ENCODE measurements at regions not wholly inside any gene's neighbourhood (a gene's known extent, or its start where the extent isn't known, plus 50 kb on each side); places are given as distances from the start of the nearest gene placed in this dataset.

DNA sequence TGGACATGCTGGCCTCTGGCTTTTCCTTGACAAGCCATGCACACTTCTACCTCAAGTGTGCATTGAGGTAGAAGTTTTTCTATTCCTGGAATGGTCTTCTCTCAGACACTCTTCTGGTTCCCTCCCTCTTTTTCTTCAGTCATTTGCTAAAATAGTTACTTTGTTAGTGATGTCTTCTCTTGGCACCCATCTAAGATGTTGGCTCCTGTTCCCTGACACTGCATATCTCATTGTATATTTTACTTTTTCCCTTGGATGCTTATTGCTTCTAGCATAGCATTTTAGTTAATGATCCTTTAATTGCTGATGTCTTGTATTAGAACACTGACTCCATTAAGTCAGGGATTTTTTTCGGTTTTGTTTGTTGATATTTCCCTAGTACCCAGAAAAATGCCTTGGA is 758.7 kb upstream of the NRSN1 start:
- Mint-ChIP-seq H3K27me3 (ENCODE audit: insufficient read depth) (no peaks in the 10 kb centered on the region), H3K36me3 (ENCODE audit: low read depth) (no peaks in the 10 kb centered on the region), H3K4me1 (ENCODE audit: low read depth) (no peaks in the 10 kb centered on the region), H3K9me3 (peaks cover 17% of the 10 kb centered on the region), H3K4me3 (no peak overlapping the region), H3K27ac (no peak overlapping the region)
- intact Hi-C loops (cut with micrococcal nuclease), result no loop called here
- no peak for DNase-seq (ENCODE audit: low spot score)

DNA sequence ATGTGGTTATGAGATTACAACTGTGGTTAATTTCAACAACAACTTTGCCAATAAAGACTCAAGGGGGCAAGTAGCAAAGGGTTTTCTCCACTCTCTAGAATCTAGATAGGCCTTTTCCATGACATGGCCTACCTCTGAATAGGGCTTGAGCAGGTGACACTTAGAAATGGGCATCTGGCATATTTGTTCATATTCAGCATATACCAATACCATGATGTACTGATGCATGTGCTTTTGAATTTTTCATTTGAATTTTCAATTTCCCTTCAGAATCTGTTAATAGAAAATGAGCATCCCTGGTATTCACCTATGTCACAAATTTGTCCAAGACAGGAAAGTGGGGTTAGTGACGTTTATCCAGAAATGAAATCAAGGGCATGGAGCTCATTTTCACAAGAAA is 757.5 kb upstream of the NRSN1 start:
- Mint-ChIP-seq H3K9me3 (peaks cover 13% of the 10 kb centered on the region), H3K4me1 (ENCODE audit: low read depth) (no peaks in the 10 kb centered on the region), H3K4me3 (no peak overlapping the region), H3K36me3 (ENCODE audit: low read depth) (no peaks in the 10 kb centered on the region), H3K27ac (no peak overlapping the region), H3K27me3 (ENCODE audit: insufficient read depth) (no peaks in the 10 kb centered on the region)
- intact Hi-C loops (cut with micrococcal nuclease), result no loop called here
- no peak for DNase-seq (ENCODE audit: low spot score)

GRCh38 chr6:23370051-23370450 is 756.0 kb upstream of the NRSN1 start:
- intact Hi-C loops (cut with micrococcal nuclease), result no loop called here
- no peak for DNase-seq (ENCODE audit: low spot score)
- Mint-ChIP-seq H3K4me1 (ENCODE audit: low read depth) (no peaks in the 10 kb centered on the region), H3K4me3 (no peak overlapping the region), H3K36me3 (ENCODE audit: low read depth) (no peaks in the 10 kb centered on the region), H3K27me3 (ENCODE audit: insufficient read depth) (no peaks in the 10 kb centered on the region), H3K27ac (no peak overlapping the region), H3K9me3 (peaks cover 11% of the 10 kb centered on the region)

DNA sequence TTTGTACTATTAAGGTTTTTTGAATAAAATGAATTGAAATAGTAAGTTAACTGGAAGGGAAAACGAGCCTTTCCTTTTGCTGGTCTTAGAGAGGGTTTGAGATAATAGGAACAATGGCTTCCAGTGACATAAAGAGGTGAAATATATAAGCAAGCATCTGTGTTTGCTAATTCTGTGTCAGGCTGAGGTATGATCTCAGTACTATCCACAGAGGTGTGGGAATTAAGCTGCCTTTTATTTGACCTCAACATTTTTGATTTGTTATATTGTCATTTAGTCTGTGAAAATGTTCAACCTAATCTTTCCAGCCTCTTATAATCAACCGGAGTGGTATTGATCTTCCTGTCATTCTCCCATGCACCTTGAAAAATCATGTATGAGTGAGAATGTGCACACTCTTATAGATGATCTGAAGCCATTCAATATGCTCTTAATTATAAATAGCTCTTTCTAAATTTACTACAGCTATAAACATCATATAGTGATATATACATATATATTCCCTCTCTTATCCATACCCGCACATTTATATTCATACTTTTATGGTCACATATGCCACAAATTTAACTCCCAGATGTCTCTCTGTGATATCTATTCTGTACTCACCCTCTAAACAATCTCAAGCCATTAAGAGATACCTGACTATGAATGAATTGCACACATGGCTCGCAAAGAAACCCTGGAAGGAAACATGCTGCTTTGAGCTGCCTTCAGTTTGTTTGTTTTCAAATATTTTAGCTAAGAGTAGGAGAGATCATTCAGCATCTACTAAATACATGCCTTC is 754.7 kb upstream of the NRSN1 start:
- Mint-ChIP-seq H3K27me3 (ENCODE audit: insufficient read depth) (no peaks in the 10 kb centered on the region), H3K4me1 (ENCODE audit: low read depth) (no peaks in the 10 kb centered on the region), H3K4me3 (no peak overlapping the region), H3K9me3 (peaks cover 11% of the 10 kb centered on the region), H3K27ac (no peak overlapping the region), H3K36me3 (ENCODE audit: low read depth) (no peaks in the 10 kb centered on the region)
- intact Hi-C loops (cut with micrococcal nuclease), result no loop called here
- no peak for DNase-seq (ENCODE audit: low spot score)

DNA sequence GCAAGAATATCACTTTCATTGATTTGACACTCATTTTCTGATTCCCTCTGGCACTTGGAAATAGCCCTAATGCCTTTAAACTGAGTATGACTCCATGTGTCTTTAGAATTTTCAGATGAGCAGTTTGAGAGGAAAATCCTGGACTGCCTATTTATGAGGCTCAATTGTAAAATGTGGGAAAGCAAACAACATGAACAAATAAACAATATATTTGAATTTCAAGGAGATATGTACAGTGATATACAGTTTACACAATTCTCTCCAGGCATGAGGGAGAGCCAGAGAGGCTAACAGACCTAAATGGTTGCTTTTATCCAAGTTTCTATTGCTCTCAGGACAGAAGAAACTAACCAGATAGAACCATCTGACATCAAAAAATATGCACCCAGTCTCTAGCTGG is 748.2 kb upstream of the NRSN1 start:
- no peaks in the 10 kb centered on the region for H3K27me3 Mint-ChIP-seq (ENCODE audit: insufficient read depth)
- no peak for DNase-seq (ENCODE audit: low spot score)
- H3K27ac Mint-ChIP-seq, result no peak overlapping the region
- intact Hi-C loops (cut with micrococcal nuclease), result no loop called here
- H3K9me3 Mint-ChIP-seq, result no peaks in the 10 kb centered on the region
- H3K4me1 Mint-ChIP-seq (ENCODE audit: low read depth), result no peaks in the 10 kb centered on the region
- H3K4me3 Mint-ChIP-seq, result no peak overlapping the region
- H3K36me3 Mint-ChIP-seq (ENCODE audit: low read depth), result no peaks in the 10 kb centered on the region

- H3K36me3 Mint-ChIP-seq (ENCODE audit: low read depth), result no peaks in the 10 kb centered on the region
- H3K27ac Mint-ChIP-seq, result no peak overlapping the region
- no peaks in the 10 kb centered on the region for H3K9me3 Mint-ChIP-seq
- DNase-seq (ENCODE audit: low spot score), result no peak
- intact Hi-C loops (cut with micrococcal nuclease), result no loop called here
- no peak overlapping the region for H3K4me3 Mint-ChIP-seq
- H3K4me1 Mint-ChIP-seq (ENCODE audit: low read depth), result no peaks in the 10 kb centered on the region
- H3K27me3 Mint-ChIP-seq (ENCODE audit: insufficient read depth), result no peaks in the 10 kb centered on the region
Measured at GRCh38 chr6:23380465-23380864, 745.5 kb upstream of the NRSN1 start.

- Mint-ChIP-seq H3K36me3 (ENCODE audit: low read depth) (no peaks in the 10 kb centered on the region), H3K9me3 (no peaks in the 10 kb centered on the region), H3K4me1 (ENCODE audit: low read depth) (no peaks in the 10 kb centered on the region), H3K27ac (no peak overlapping the region), H3K4me3 (no peak overlapping the region), H3K27me3 (ENCODE audit: insufficient read depth) (no peaks in the 10 kb centered on the region)
- no peak for DNase-seq (ENCODE audit: low spot score)
- intact Hi-C loops (cut with micrococcal nuclease), result no loop called here
Measured at GRCh38 chr6:23388086-23388783, 737.8 kb upstream of the NRSN1 start.

GRCh38 chr6:23389386-23389785 is 736.6 kb upstream of the NRSN1 start:
- DNase-seq (ENCODE audit: low spot score), result no peak
- no peaks in the 10 kb centered on the region for H3K4me1 Mint-ChIP-seq (ENCODE audit: low read depth)
- intact Hi-C loops (cut with micrococcal nuclease), result no loop called here
- no peaks in the 10 kb centered on the region for H3K36me3 Mint-ChIP-seq (ENCODE audit: low read depth)
- H3K27ac Mint-ChIP-seq, result no peak overlapping the region
- H3K27me3 Mint-ChIP-seq (ENCODE audit: insufficient read depth), result peaks cover 1% of the 10 kb centered on the region
- no peak overlapping the region for H3K4me3 Mint-ChIP-seq
- no peaks in the 10 kb centered on the region for H3K9me3 Mint-ChIP-seq

GRCh38 chr6:23390221-23390620 is 735.8 kb upstream of the NRSN1 start:
- no peaks in the 10 kb centered on the region for H3K4me1 Mint-ChIP-seq (ENCODE audit: low read depth)
- H3K4me3 Mint-ChIP-seq, result no peak overlapping the region
- DNase-seq (ENCODE audit: low spot score), result no peak
- intact Hi-C loops (cut with micrococcal nuclease), result no loop called here
- H3K36me3 Mint-ChIP-seq (ENCODE audit: low read depth), result no peaks in the 10 kb centered on the region
- peaks cover 1% of the 10 kb centered on the region for H3K27me3 Mint-ChIP-seq (ENCODE audit: insufficient read depth)
- no peak overlapping the region for H3K27ac Mint-ChIP-seq
- H3K9me3 Mint-ChIP-seq, result no peaks in the 10 kb centered on the region

DNA sequence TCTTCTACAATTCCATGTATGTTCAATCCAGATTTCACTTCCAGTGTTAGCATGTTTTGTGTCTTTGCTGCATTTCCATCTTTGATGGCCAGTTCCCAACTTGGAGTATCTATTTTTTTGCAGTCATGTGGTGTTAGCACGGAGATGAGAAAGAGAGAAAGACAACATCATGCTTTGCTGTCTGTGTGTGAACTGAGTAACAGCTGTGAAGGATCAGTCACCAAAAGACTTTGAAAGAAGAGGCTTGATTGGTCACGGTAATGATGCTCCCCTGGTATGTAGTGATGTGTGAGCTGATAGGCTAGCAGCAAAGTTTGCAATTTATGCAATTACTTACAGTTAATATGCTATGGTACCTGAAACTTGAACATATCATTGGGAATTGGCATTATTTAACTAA is 731.3 kb upstream of the NRSN1 start:
- Mint-ChIP-seq H3K4me1 (ENCODE audit: low read depth) (no peaks in the 10 kb centered on the region), H3K36me3 (ENCODE audit: low read depth) (no peaks in the 10 kb centered on the region), H3K9me3 (no peaks in the 10 kb centered on the region), H3K4me3 (no peak overlapping the region), H3K27ac (no peak overlapping the region), H3K27me3 (ENCODE audit: insufficient read depth) (peaks cover 1% of the 10 kb centered on the region)
- intact Hi-C loops (cut with micrococcal nuclease), result no loop called here
- DNase-seq (ENCODE audit: low spot score), result no peak

- intact Hi-C loops (cut with micrococcal nuclease), result no loop called here
- no peak for DNase-seq (ENCODE audit: low spot score)
- H3K36me3 Mint-ChIP-seq (ENCODE audit: low read depth), result no peaks in the 10 kb centered on the region
- no peak overlapping the region for H3K27ac Mint-ChIP-seq
- no peak overlapping the region for H3K4me3 Mint-ChIP-seq
- peaks cover 1% of the 10 kb centered on the region for H3K27me3 Mint-ChIP-seq (ENCODE audit: insufficient read depth)
- no peaks in the 10 kb centered on the region for H3K9me3 Mint-ChIP-seq
- no peaks in the 10 kb centered on the region for H3K4me1 Mint-ChIP-seq (ENCODE audit: low read depth)
Measured at GRCh38 chr6:23395381-23395780, 730.6 kb upstream of the NRSN1 start.

DNA sequence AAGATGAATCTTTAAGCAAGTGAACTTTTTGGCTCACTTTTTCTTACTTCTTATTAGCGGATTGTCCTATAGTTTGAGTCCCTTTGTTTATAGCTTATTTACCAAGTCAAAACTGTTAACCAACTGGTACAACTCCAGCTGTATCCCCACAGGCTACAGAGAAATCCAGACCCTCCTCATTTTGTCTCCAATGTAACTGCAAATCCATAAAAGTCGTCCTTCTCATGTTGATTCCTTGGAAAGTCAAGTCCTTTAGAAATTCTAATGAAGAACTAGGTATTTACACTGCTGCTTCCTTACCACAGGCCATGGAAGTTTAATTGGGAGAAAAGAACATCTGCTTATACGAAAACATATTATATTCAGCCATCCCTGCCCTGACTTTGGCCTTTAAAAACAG is 729.1 kb upstream of the NRSN1 start:
- intact Hi-C loops (cut with micrococcal nuclease), result no loop called here
- no peaks in the 10 kb centered on the region for H3K9me3 Mint-ChIP-seq
- no peaks in the 10 kb centered on the region for H3K4me1 Mint-ChIP-seq (ENCODE audit: low read depth)
- no peak for DNase-seq (ENCODE audit: low spot score)
- H3K27ac Mint-ChIP-seq, result no peak overlapping the region
- H3K27me3 Mint-ChIP-seq (ENCODE audit: insufficient read depth), result peaks cover 1% of the 10 kb centered on the region
- no peaks in the 10 kb centered on the region for H3K36me3 Mint-ChIP-seq (ENCODE audit: low read depth)
- no peak overlapping the region for H3K4me3 Mint-ChIP-seq

DNA sequence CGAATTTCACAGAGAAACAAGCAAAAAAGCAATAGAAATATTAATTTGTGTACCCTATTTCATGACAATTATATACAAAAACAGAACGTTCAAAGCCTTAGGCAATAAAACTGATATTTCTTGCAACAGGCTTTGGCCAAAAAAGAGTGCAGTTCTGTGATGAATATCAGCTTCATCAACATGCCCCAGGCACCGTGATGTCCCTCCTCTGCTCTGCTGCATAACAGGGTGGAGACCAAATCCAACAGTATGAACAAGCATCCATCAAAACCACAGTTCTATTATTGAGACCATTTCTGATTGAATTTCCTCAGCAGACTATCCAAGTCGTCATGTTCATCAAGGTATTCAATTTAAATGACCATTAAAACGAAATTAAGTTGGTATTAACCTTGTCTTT is 722.6 kb upstream of the NRSN1 start:
- no peak overlapping the region for H3K4me3 Mint-ChIP-seq
- H3K36me3 Mint-ChIP-seq (ENCODE audit: low read depth), result no peaks in the 10 kb centered on the region
- no peak overlapping the region for H3K27ac Mint-ChIP-seq
- no peak for DNase-seq (ENCODE audit: low spot score)
- intact Hi-C loops (cut with micrococcal nuclease), result no loop called here
- H3K4me1 Mint-ChIP-seq (ENCODE audit: low read depth), result no peaks in the 10 kb centered on the region
- H3K27me3 Mint-ChIP-seq (ENCODE audit: insufficient read depth), result no peaks in the 10 kb centered on the region
- no peaks in the 10 kb centered on the region for H3K9me3 Mint-ChIP-seq

Measured in activated T-helper 1 cell treated with anti-CD3 and anti-CD28 coated beads, Interleukin-12 subunit alpha, Interleukin-12 subunit beta, Interleukin-2, Interleukin-4 antibody, amounts not matched to agents 30 ng/mL and 10 ng/mL and 1 ng/mL, durations not matched to agents 14 hours and 24 hours and 36 hours (primary cell).